ENCODE measurements at regions not wholly inside any gene's neighbourhood (a gene's known extent, or its start where the extent isn't known, plus 50 kb on each side); places are given as distances from the start of the nearest gene placed in this dataset.
A peak's percentile ranks its signal among the peaks of the same experiment; 100 is the strongest.

DNA sequence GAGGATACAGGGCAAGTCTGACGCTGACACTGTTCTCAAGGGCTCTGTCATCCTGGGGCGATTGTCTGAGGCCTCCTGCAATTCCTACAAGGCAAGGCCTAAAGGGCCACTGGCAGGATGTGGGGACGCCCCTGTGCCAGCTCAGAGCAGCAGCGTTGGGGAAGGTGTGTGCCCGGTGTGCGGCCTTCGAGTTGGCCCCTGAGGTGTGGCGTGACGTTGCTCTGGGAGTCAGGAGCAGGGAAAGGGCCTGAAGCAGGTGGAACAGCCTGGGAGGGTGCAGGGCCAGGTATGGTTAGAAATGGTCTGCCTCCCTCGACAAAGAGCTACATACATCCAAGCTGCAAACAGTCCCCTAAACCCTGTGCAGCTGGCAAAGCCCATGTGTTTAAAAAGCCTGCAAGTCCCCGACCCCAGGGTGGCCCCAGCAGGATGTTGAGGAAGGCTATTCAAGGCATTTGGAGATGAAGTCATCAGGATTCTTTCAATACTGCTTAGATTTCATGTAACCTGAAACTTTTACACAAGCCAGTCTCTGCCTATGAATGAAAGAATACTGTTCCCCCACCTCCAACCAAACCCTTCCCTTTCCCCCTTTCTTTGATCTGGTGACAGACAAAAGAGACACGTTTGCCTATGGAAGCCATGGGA, 142.5 kb upstream of the TNS3 start:
- intact Hi-C loops (cut with DNase I) = no loop called here
- peak in 1 of 5 donors; percentile 12 for DNase-seq
- ATAC-seq = no peak
- Histone ChIP-seq H3K4me3 (no peak overlapping the region), H3K27ac (no peak overlapping the region), H3K27me3 (no peaks in the 10 kb centered on the region), H3K9me3 (no peaks in the 10 kb centered on the region), H3K36me3 (no peaks in the 10 kb centered on the region), H3K4me1 (peaks cover 0 to 14% (median 12%) of the 10 kb centered on the region in 12 donors)
- 82 to 85% (median 85%) methylated on average over 10 to 12 of the region's 12 CpGs for WGBS, 4 donors
- TF ChIP-seq POLR2A (IDR thresholded peaks at IDR 0.05) = no peak
- TF ChIP-seq, protein P1, sequence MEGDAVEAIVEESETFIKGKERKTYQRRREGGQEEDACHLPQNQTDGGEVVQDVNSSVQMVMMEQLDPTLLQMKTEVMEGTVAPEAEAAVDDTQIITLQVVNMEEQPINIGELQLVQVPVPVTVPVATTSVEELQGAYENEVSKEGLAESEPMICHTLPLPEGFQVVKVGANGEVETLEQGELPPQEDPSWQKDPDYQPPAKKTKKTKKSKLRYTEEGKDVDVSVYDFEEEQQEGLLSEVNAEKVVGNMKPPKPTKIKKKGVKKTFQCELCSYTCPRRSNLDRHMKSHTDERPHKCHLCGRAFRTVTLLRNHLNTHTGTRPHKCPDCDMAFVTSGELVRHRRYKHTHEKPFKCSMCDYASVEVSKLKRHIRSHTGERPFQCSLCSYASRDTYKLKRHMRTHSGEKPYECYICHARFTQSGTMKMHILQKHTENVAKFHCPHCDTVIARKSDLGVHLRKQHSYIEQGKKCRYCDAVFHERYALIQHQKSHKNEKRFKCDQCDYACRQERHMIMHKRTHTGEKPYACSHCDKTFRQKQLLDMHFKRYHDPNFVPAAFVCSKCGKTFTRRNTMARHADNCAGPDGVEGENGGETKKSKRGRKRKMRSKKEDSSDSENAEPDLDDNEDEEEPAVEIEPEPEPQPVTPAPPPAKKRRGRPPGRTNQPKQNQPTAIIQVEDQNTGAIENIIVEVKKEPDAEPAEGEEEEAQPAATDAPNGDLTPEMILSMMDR (IDR thresholded peaks at IDR 0.05) = no peak

DNA sequence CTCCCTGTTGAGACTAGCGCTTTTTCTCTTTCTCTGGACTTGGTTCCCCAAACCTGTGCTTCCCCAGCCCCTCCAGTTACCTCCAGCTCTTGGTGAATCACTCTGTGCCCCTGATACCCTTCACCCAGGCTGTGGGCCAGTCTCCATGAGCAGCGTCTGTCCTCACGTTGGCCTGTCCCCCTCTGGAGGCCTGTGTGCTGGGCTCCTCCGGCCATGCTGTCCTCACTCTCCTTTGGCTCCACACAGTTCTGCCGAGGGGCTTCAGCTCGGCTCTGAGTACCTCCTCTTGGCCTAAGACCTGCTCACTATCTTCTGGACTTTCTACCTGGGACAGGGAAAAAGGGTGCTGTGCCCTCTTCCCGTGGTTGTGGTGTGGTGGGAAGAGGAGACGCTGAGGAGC, 140.2 kb upstream of the TNS3 start:
- no peak for ATAC-seq
- Histone ChIP-seq H3K27ac (no peak overlapping the region), H3K27me3 (no peaks in the 10 kb centered on the region), H3K36me3 (no peaks in the 10 kb centered on the region), H3K9me3 (no peaks in the 10 kb centered on the region), H3K4me1 (peaks cover 0 to 16% (median 13%) of the 10 kb centered on the region in 12 donors), H3K4me3 (no peak overlapping the region)
- 94 to 96% (median 95%) methylated on average over 8 of the region's 8 CpGs for WGBS, 4 donors
- TF ChIP-seq, protein P1 (IDR thresholded peaks at IDR 0.05) = no peak
- TF ChIP-seq POLR2A (IDR thresholded peaks at IDR 0.05) = no peak
- no peak for DNase-seq
- intact Hi-C loops (cut with DNase I) = no loop called here

DNA sequence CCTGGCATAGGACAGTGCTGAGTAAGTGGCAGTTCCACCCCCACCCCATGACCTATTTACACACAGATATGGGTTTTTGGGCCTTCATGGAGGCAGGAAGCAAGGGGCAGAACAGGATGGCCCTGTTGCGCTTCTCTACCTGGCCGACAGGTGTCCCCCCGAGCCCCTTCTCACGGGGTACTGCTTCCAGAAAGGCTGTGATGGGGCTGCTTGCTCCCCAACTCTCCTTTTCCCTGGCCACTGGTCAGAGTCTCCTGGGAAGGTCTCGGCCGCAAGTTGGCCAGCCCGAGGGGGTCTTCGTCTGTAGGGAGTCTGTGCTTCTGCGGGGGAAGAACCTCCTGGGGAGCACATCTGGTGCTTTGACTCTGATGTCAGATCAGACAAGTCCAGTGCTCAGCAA, 139.8 kb upstream of the TNS3 start:
- Histone ChIP-seq H3K4me1 (peaks cover 0 to 16% (median 13%) of the 10 kb centered on the region in 12 donors), H3K9me3 (no peaks in the 10 kb centered on the region), H3K27me3 (no peaks in the 10 kb centered on the region), H3K4me3 (no peak overlapping the region), H3K36me3 (no peaks in the 10 kb centered on the region), H3K27ac (no peak overlapping the region)
- DNase-seq (no peak), ATAC-seq (no peak)
- WGBS, 4 donors = 94 to 100% (median 97%) methylated on average over 8 to 9 of the region's 9 CpGs
- intact Hi-C loops (cut with DNase I) = no loop called here
- TF ChIP-seq, protein P1 (IDR thresholded peaks at IDR 0.05) = no peak
- no peak for TF ChIP-seq POLR2A (IDR thresholded peaks at IDR 0.05)

DNA sequence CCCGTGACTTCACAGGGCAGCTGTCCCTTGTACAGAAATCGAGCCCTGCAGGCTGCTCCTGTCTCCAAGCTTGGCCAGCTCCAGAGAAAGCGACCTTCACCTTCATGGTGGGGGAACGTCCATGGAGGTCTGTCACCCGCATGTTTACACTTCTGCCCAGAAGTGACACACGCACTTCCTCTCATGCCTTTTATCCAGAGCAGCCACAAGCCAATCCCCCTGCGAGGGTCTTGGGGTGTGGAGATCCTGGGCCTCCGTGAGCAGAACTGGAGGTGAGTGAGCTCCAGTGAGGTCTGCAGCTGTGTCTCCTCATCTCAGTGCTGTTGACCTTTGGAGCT, 139.0 kb upstream of the TNS3 start:
- peaks cover 0 to 16% (median 13%) of the 10 kb centered on the region in 12 donors for H3K4me1 ChIP-seq
- TF ChIP-seq, protein P1 (IDR thresholded peaks at IDR 0.05) = no peak
- no peak for TF ChIP-seq POLR2A (IDR thresholded peaks at IDR 0.05)
- intact Hi-C loops (cut with DNase I) = no loop called here
- H3K27ac ChIP-seq = peak overlapping the region in 1 of 12 donors; percentile 22
- WGBS, 4 donors = 87 to 90% (median 89%) methylated on average over 8 of the region's 8 CpGs
- H3K27me3 ChIP-seq = no peaks in the 10 kb centered on the region
- no peak overlapping the region for H3K4me3 ChIP-seq
- ATAC-seq (no peak), DNase-seq (no peak)
- H3K36me3 ChIP-seq = no peaks in the 10 kb centered on the region
- H3K9me3 ChIP-seq = no peaks in the 10 kb centered on the region
